Skin epidermis (tissue), 12 donors: ENCODE measurements at regions not wholly inside any gene's neighbourhood (a gene's known extent, or its start where the extent isn't known, plus 50 kb on each side); places are given as distances from the start of the nearest gene placed in this dataset.
"Not testable (repeated sequence)": the region's sequence is repeated elsewhere in the genome, so short reads cannot be mapped to it uniquely, and the experiment has no call there.

Experiments used
- H3K27ac ChIP-seq, 21 experiments: fragments of 200-600 bp; sonication (generic) in 11 of 21; one replicate each; pipeline ENCODE4 v1.5.0; 2020; ENCODE audit warnings: mild to moderate bottlenecking in 3 of 21, inconsistent platforms in 2 of 21, moderate library complexity in 2 of 21
- H3K4me3 ChIP-seq, 7 experiments: fragments of 200-600 bp; sonication (generic) in 2 of 7; one replicate each; pipeline ENCODE4 v1.5.0; 2020; ENCODE audit warnings: inconsistent platforms in 2 of 7, mild to moderate bottlenecking in 2 of 7, moderate library complexity in 1 of 7

GRCh38 chr5:154601014-154601413, 123.0 kb upstream of the HAND1 start:
- H3K4me3 ChIP-seq: no peak overlapping the region
- no peak overlapping the region for H3K27ac ChIP-seq

DNA sequence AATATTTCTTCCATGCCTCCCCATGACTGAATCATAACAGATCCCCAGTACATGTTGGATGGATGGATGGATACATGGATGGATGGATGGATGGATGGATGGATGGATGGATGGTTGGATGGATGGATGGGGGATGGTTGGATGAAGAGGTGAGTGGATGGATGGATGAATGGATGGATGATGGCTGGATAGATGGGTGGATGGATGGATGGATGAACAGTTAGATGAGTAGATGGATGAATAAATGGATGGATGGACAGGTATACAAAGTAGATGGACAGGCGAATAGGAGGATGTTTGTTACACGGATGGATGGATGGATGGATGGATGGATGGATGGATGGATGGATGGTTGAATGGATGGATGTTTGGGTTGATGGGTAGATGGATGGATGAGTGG, 120.0 kb upstream of the HAND1 start:
- Histone ChIP-seq H3K4me3 (no peak overlapping the region), H3K27ac (no peak overlapping the region)

DNA sequence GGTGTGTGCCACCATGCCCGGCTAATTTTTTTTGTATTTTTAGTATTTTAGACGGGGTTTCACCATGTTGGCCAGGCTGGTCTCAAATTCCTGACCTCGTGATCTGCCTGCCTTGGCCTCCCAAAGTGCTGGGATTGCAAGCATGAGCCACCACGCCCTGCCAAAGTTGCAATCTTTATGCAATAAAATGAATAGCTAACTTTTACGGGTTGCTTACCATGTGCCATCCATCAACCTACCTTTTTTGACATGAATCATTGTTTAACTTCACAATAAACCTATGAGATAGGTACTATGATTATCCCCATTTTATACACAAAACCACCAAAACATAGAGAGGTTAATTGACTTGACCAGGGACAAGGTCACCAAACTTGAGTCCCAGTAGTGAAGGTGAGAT, 118.8 kb upstream of the HAND1 start:
- H3K4me3 ChIP-seq, H3K27ac ChIP-seq: not testable (repeated sequence)

GRCh38 chr5:154595662-154596061, 117.6 kb upstream of the HAND1 start:
- no peak overlapping the region for H3K27ac ChIP-seq
- H3K4me3 ChIP-seq: no peak overlapping the region

- Histone ChIP-seq H3K4me3 (no peak overlapping the region), H3K27ac (no peak overlapping the region)
These were observed 115.8 kb upstream of the HAND1 start for GRCh38 chr5:154593796-154594195.

- Histone ChIP-seq H3K4me3 (no peak overlapping the region), H3K27ac (no peak overlapping the region)
These were observed 115.0 kb upstream of the HAND1 start for GRCh38 chr5:154593071-154593470.

- Histone ChIP-seq H3K27ac (no peak overlapping the region), H3K4me3 (no peak overlapping the region)
These were observed 112.2 kb upstream of the HAND1 start for GRCh38 chr5:154590093-154590724.

- Histone ChIP-seq H3K27ac (no peak overlapping the region), H3K4me3 (no peak overlapping the region)
These were observed 111.5 kb upstream of the HAND1 start for GRCh38 chr5:154589511-154589910.

GRCh38 chr5:154588833-154589425, 110.9 kb upstream of the HAND1 start:
- not testable (repeated sequence) for H3K4me3 ChIP-seq, H3K27ac ChIP-seq

- Histone ChIP-seq H3K27ac (no peak overlapping the region), H3K4me3 (no peak overlapping the region)
These were observed 110.2 kb upstream of the HAND1 start for GRCh38 chr5:154588091-154588774.

- Histone ChIP-seq H3K27ac (no peak overlapping the region), H3K4me3 (no peak overlapping the region)
These were observed 109.3 kb upstream of the HAND1 start for GRCh38 chr5:154587123-154588026.

DNA sequence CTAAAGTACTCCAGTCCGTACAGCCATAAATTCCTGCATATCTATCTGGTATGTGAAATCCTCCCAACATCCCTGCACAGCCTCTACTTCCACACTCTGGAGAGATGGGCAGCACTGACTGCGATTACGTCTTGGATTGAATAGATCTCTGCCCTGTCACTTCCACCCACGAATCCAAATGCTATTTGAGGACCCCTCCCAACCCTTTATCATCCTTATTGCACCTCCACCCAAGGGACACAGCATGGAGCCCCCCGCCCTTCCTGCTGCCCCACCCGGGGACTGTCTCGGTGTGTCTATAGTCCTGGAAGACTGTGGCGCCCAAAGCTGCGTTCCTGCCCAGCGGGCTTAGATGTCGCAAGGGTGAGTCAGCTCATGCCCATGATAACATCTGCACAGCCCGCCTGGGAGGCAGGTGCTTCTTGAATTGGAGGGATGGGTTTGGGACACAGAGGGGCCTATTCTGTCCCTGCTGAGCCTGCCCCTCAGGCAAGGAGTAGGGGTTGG, 105.7 kb upstream of the HAND1 start:
- Histone ChIP-seq H3K4me3 (no peak overlapping the region), H3K27ac (no peak overlapping the region)

DNA sequence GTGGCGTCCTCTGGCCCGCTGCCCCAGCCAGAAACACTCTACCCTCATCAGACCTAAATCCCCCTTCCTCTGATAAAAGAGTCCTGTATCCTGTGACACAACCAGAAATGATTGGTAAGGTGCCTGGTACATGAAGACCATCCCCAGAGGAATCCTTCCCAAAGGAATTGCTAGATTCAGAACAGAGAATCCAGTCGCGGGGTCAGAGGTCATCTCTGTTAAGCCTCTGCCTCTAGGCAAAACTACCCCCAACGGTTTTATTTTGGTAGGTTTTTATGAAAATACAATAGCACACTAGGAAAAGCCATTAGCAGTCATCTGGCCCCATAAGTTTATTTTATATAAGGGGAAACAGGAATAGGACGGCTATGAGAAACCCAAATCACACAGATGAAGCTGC, 102.4 kb upstream of the HAND1 start:
- Histone ChIP-seq H3K27ac (no peak overlapping the region), H3K4me3 (no peak overlapping the region)

GRCh38 chr5:154577416-154577815, 99.4 kb upstream of the HAND1 start:
- H3K4me3 ChIP-seq: no peak overlapping the region
- no peak overlapping the region for H3K27ac ChIP-seq

DNA sequence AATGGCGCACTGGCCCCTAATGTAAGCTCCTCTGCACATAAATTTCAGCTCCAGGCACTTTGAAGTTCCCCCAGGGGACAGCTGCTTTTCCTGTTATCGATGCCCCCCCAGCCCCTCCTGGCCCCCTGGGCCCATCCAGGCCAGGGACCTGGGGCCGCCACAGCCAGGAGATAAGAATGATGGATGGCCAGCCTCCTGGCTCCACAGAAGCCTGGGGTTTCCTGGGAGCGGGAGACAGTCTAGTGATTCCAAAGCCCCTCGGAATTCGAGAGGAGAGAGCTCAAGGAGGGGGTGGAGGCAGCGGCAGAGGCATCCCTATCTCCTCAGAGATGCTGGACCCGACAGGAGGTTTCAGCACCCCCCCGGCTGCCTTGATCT, 98.4 kb upstream of the HAND1 start:
- Histone ChIP-seq H3K4me3 (no peak overlapping the region), H3K27ac (no peak overlapping the region)

- no peak overlapping the region for H3K27ac ChIP-seq
- H3K4me3 ChIP-seq: no peak overlapping the region
These were observed 97.8 kb upstream of the HAND1 start for GRCh38 chr5:154575546-154576428.

DNA sequence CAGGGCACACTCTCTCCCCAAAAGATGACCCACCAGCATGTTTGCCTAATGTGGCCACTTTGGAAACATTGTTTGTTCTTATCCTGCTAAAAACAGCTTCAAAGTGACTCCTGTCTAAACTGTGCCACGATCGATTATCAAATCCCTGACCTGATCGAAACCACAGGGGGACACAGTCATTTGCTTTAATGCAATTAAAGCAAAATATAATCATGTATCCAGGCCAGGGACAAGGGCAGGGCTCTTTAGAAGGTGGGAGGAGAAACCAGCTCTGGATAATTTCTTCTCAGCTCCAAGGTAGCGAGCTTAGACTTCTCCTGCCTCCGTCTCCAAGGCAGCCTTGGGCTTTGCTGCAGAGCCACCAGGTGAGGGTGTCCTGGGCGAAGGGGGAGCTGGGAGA, 95.0 kb upstream of the HAND1 start:
- no peak overlapping the region for H3K4me3 ChIP-seq
- no peak overlapping the region for H3K27ac ChIP-seq

- H3K27ac ChIP-seq: no peak overlapping the region
- H3K4me3 ChIP-seq: no peak overlapping the region
These were observed 93.5 kb upstream of the HAND1 start for GRCh38 chr5:154571325-154572035.
